ENCODE measurements at regions not wholly inside any gene's neighbourhood (a gene's known extent, or its start where the extent isn't known, plus 50 kb on each side); places are given as distances from the start of the nearest gene placed in this dataset.

DNA sequence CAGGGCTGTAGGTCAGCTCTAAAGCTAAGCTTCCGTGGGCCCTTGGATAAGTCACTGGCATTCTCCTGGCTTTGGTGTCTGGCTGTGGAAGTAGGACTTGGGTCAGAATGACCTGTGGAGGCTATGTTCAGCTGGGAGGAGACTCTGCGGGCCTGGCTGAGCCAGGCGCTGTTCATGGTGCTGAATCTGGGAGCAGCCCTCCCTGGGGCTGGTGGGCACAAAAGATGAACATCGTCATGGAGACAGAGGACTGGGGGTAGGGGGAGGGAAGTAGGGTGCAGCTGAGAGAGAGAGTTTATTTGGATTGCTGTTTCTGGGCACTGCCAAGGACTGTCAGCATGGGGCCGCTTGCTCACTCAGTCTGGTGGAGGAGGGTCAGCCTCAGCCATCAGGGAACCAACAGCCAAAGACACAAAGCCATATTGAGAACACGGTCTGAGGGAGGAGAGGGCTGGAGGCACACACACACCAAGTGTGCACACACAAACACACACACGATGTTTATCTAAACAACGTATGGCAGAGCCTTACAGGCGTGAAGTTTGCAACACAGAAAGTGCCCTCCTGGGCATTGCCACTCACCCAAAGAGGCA is 120.7 kb upstream of the LINGO1 start:
- TF ChIP-seq POLR2A (IDR thresholded peaks at IDR 0.05) (no peak), CTCF (IDR thresholded peaks at IDR 0.05) (no peak)
